H1 (cell line): ENCODE measurements at regions not wholly inside any gene's neighbourhood (a gene's known extent, or its start where the extent isn't known, plus 50 kb on each side); places are given as distances from the start of the nearest gene placed in this dataset.

Source experiments
- CTCF ChIA-PET: fragments of 300-600 bp; sonication (Branson Sonifier 250); formaldehyde crosslinking; loops from one replicate; lab custom pipeline; 2021; ENCODE audit not compliant: partially characterized antibody; lab: Charles Lee
- POLR2A ChIA-PET: fragments of 300-600 bp; sonication (Branson Sonifier 250); formaldehyde crosslinking; loops from one replicate; lab custom pipeline; 2021; ENCODE audit warnings: inconsistent platforms; ENCODE audit not compliant: partially characterized antibody; lab: Charles Lee
- DNase-seq, 2 experiments: peaks; one replicate each; pipeline versions ENCODE4 v3.0.0 to v3.0.0-alpha.2; 2010 to 2022; ENCODE audit warnings: low spot score in 2 of 2, low read depth in 1 of 2, mixed read lengths in 1 of 2
- FAIRE-seq: peaks from 2 replicates; lab custom pipeline; 2011; peaks lifted over from hg19 to GRCh38; lab: Jason Lieb, UNC
- H2AFZ ChIP-seq: 2 replicates; pipeline ENCODE4 v1.8.1; 2012; ENCODE audit warnings: low read length, inconsistent platforms
- H2AK5ac ChIP-seq: 2 replicates; pipeline ENCODE4 v1.6.1; 2013; ENCODE audit warnings: low read depth, low read length
- H2BK120ac ChIP-seq: replicated peaks from 2 replicates; pipeline ENCODE3; 2013; ENCODE audit warnings: low read depth, low read length, inconsistent platforms
- H2BK12ac ChIP-seq: 2 replicates; pipeline ENCODE4 v1.6.1; 2013; ENCODE audit warnings: low read depth, low read length
- H2BK15ac ChIP-seq: 2 replicates; pipeline ENCODE4 v1.6.1; 2013; ENCODE audit warnings: low read length
- H2BK20ac ChIP-seq: 2 replicates; pipeline ENCODE4 v1.6.1; 2013; ENCODE audit warnings: low read length
- H2BK5ac ChIP-seq: 2 replicates; pipeline ENCODE4 v1.6.1; 2013; ENCODE audit warnings: low read depth, low read length
- H3K14ac ChIP-seq: 2 replicates; pipeline ENCODE4 v1.6.1; 2013; ENCODE audit warnings: inconsistent platforms; ENCODE audit not compliant: insufficient read length
- H3K18ac ChIP-seq: 2 replicates; pipeline ENCODE4 v1.6.1; 2013; ENCODE audit warnings: low read length; ENCODE audit errors: extremely low read depth
- H3K23ac ChIP-seq: 2 replicates; pipeline ENCODE4 v1.6.1; 2013; ENCODE audit warnings: inconsistent platforms; ENCODE audit not compliant: insufficient read length
- H3K23me2 ChIP-seq: 2 replicates; pipeline ENCODE4 v1.6.1; 2013; ENCODE audit warnings: low read depth, low read length
- H3K27ac ChIP-seq: 2 replicates; pipeline ENCODE4 v1.6.1; 2011; ENCODE audit warnings: low read depth, low read length, inconsistent platforms
- H3K27me3 ChIP-seq, 4 experiments: replicated peaks in 1 of 4; 1 replicate in 1 of 4; 2 replicates in 3 of 4; pipeline versions ENCODE4 v1.6.1 to v1.8.1; 2011 to 2013; ENCODE audit warnings: low read length in 3 of 4, mild to moderate bottlenecking in 3 of 4, inconsistent platforms in 2 of 4, mixed read lengths in 2 of 4, moderate library complexity in 1 of 4; ENCODE audit not compliant: control insufficient read depth in 3 of 4, insufficient read depth in 3 of 4; ENCODE audit errors: extremely low read depth in 1 of 4
- H3K36me3 ChIP-seq, 4 experiments: 2 replicates each; pipeline versions ENCODE4 v1.6.1 to v1.8.1; 2011 to 2013; ENCODE audit warnings: mild to moderate bottlenecking in 4 of 4, low read length in 3 of 4, moderate library complexity in 2 of 4, control low read depth in 1 of 4, inconsistent platforms in 1 of 4; ENCODE audit not compliant: insufficient read depth in 4 of 4, control insufficient read depth in 2 of 4
- H3K4ac ChIP-seq: replicated peaks from 2 replicates; pipeline ENCODE3; 2013; ENCODE audit warnings: low read length, low read depth, mixed read lengths, inconsistent platforms; ENCODE audit not compliant: insufficient read length
- H3K4me1 ChIP-seq, 4 experiments: replicated peaks in 1 of 4; 1 replicate in 1 of 4; 2 replicates in 3 of 4; pipeline versions ENCODE4 v1.6.1 to v1.8.1; 2011 to 2013; ENCODE audit warnings: low read length in 3 of 4, inconsistent platforms in 2 of 4, mixed read lengths in 1 of 4; ENCODE audit not compliant: insufficient read depth in 4 of 4, control insufficient read depth in 3 of 4
- H3K4me2 ChIP-seq, 2 experiments: 2 replicates each; pipeline versions ENCODE4 v1.6.1 to v1.8.1; 2011 to 2013; ENCODE audit warnings: low read depth in 2 of 2, low read length in 2 of 2, control low read depth in 1 of 2, inconsistent platforms in 1 of 2, mild to moderate bottlenecking in 1 of 2; ENCODE audit not compliant: insufficient read depth in 1 of 2
- H3K4me3 ChIP-seq, 4 experiments: fragments of 200-600, 300-600 bp in 1 of 4; sonication (generic), shearing (Covaris generic), sonication (Bioruptor Twin) in 1 of 4; 2 replicates each; pipeline versions ENCODE4 v1.5.1 to v1.8.1; 2011 to 2016; ENCODE audit warnings: low read length in 4 of 4, low read depth in 3 of 4, control low read depth in 2 of 4, inconsistent platforms in 2 of 4, mild to moderate bottlenecking in 2 of 4, mixed read lengths in 1 of 4, moderate library complexity in 1 of 4; ENCODE audit not compliant: insufficient read depth in 2 of 4; ENCODE audit errors: extremely low read depth in 1 of 4
- H3K56ac ChIP-seq: replicated peaks from 2 replicates; pipeline ENCODE3; 2013; ENCODE audit warnings: low read depth, mild to moderate bottlenecking, mixed read lengths, low read length, inconsistent platforms; ENCODE audit not compliant: insufficient read length
- H3K79me1 ChIP-seq: 2 replicates; pipeline ENCODE4 v1.6.1; 2013; ENCODE audit warnings: low read depth, low read length, control low read depth
- H3K79me2 ChIP-seq, 2 experiments: 2 replicates each; pipeline versions ENCODE4 v1.6.1 to v1.8.1; 2012 to 2013; ENCODE audit warnings: low read length in 2 of 2, mild to moderate bottlenecking in 2 of 2, inconsistent platforms in 1 of 2; ENCODE audit not compliant: insufficient read depth in 2 of 2, control insufficient read depth in 1 of 2
- H3K9ac ChIP-seq, 4 experiments: replicated peaks in 1 of 4; 1 replicate in 1 of 4; 2 replicates in 3 of 4; pipeline versions ENCODE4 v1.6.1 to v1.8.1; 2011 to 2013; ENCODE audit warnings: low read depth in 3 of 4, low read length in 3 of 4, control low read depth in 2 of 4, mild to moderate bottlenecking in 2 of 4, moderate library complexity in 2 of 4, inconsistent platforms in 1 of 4; ENCODE audit errors: extremely low read depth in 1 of 4
- H3K9me3 ChIP-seq, 2 experiments: 2 replicates each; pipeline versions ENCODE4 v1.6.1 to v1.8.1; 2012 to 2013; ENCODE audit warnings: mild to moderate bottlenecking in 2 of 2, moderate library complexity in 2 of 2, control low read depth in 1 of 2, inconsistent platforms in 1 of 2, low read depth in 1 of 2, low read length in 1 of 2, mixed read lengths in 1 of 2; ENCODE audit not compliant: insufficient read depth in 2 of 2
- H4K20me1 ChIP-seq, 2 experiments: replicated peaks in 1 of 2; 2 replicates each; pipeline versions ENCODE3 to v1.8.1; 2011 to 2013; ENCODE audit warnings: inconsistent platforms in 2 of 2, low read length in 2 of 2, mild to moderate bottlenecking in 1 of 2; ENCODE audit not compliant: insufficient read depth in 2 of 2, control insufficient read depth in 1 of 2
- H4K5ac ChIP-seq: 2 replicates; pipeline ENCODE4 v1.6.1; 2013; ENCODE audit warnings: low read length, low read depth, mixed read lengths, inconsistent platforms; ENCODE audit not compliant: insufficient read length
- H4K8ac ChIP-seq: 2 replicates; pipeline ENCODE4 v1.8.0; 2013; ENCODE audit warnings: mild to moderate bottlenecking, moderate library complexity, low read length, inconsistent platforms; ENCODE audit not compliant: insufficient read depth; ENCODE audit errors: extremely low read depth
- H4K91ac ChIP-seq: replicated peaks from 2 replicates; pipeline ENCODE3; 2013; ENCODE audit warnings: low read length, mixed read lengths, inconsistent platforms; ENCODE audit not compliant: insufficient read length
- PHF8 ChIP-seq: fragments of 200-600 bp; sonication (generic); conservative IDR thresholded peaks from 2 replicates; pipeline ENCODE4 v1.7.1; 2012; ENCODE audit warnings: low read depth, mild to moderate bottlenecking, inconsistent platforms, low read length, moderate library complexity
- WGBS, 2 experiments: shearing (Covaris generic) in 1 of 2; methylation state at CpG; one replicate each; pipeline versions ENCODE4 v1.1.6 to v1.1.7; 2013 to 2015; ENCODE audit warnings: low lambda C conversion rate in 2 of 2, mixed read lengths in 2 of 2, inconsistent platforms in 1 of 2, low coverage in 1 of 2, missing lambda C conversion rate in 1 of 2; ENCODE audit not compliant: insufficient replicate concordance in 2 of 2, insufficient coverage in 1 of 2, insufficient read length in 1 of 2; ENCODE audit errors: extremely low coverage in 1 of 2, missing lambda C conversion rate in 1 of 2; 5-methylcytosine and 5-hydroxymethylcytosine counted together

- Histone ChIP-seq H3K4ac (peak overlapping the region; percentile 21), H3K14ac (no peak overlapping the region), H2AK5ac (no peak overlapping the region), H2BK20ac (no peak overlapping the region), H3K4me1 (peaks cover 3 to 14% (median 12%) of the 10 kb centered on the region in 4 experiments; a peak in 5 of 7 replicates), H4K5ac (no peak overlapping the region), H4K20me1 (no peaks in the 10 kb centered on the region), H3K18ac (no peak overlapping the region), H3K27me3 (no peaks in the 10 kb centered on the region), H2BK120ac (no peak overlapping the region), H3K79me1 (no peaks in the 10 kb centered on the region), H2AFZ (no peak overlapping the region), H2BK5ac (no peak overlapping the region), H3K4me3 (no peak overlapping the region), H3K23me2 (no peaks in the 10 kb centered on the region), H3K36me3 (no peaks in the 10 kb centered on the region), H3K56ac (no peak overlapping the region), H3K4me2 (no peak overlapping the region), H3K9me3 (no peaks in the 10 kb centered on the region), H3K23ac (no peak overlapping the region), H2BK12ac (no peak overlapping the region), H3K79me2 (no peaks in the 10 kb centered on the region), H4K8ac (no peak overlapping the region), H2BK15ac (no peak overlapping the region), H4K91ac (no peak overlapping the region), H3K27ac (no peak overlapping the region), H3K9ac (no peak overlapping the region)
- ChIA-PET POLR2A (interaction anchor here (0.6 kb wide), 1 partner anchor 117 kb away, joined by 3 read pairs; no protein-coding TSS in a partner anchor), CTCF (no interaction called here)
- 94% methylated on average over 1 of the region's 1 CpG; no CpG with 5 or more reads in 1 of the 2 experiments for WGBS, 2 experiments
- FAIRE-seq = no peak
- DNase-seq = no peak
- TF ChIP-seq PHF8 = no peak
Observed at GRCh38 chr6:9458424-9458823, 956.5 kb downstream of the TFAP2A start.
